ENCODE measurements at regions not wholly inside any gene's neighbourhood (a gene's known extent, or its start where the extent isn't known, plus 50 kb on each side); places are given as distances from the start of the nearest gene placed in this dataset.

- no peak for DNase-seq (ENCODE audit: low read depth in 3 of 3, low spot score in 2 of 3)
Observed at GRCh38 chr11:42545954-42546353, 765.8 kb upstream of the API5 start.

DNA sequence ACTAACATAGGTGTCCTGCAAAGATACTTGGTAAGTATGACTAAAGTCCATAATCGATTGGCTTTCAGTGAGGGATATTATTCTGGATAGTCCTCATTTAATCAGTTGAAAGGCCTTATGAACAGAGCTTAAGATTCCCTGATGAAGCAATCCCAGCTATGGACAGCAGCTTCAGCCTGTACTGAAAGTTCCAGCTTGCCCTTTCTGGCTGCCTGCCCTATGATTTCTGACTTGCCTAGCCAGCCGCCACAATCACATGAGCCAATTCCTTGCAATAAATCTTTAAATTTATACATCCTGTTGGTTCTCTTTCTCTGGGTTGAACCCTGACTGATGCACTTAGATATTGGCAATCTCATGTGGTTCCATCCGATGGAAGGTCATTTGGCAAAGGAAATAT is 759.0 kb upstream of the API5 start:
- no peak for DNase-seq (ENCODE audit: low read depth in 3 of 3, low spot score in 2 of 3)

- no peak for DNase-seq (ENCODE audit: low read depth in 3 of 3, low spot score in 2 of 3)
Observed at GRCh38 chr11:42555190-42555589, 756.6 kb upstream of the API5 start.

DNA sequence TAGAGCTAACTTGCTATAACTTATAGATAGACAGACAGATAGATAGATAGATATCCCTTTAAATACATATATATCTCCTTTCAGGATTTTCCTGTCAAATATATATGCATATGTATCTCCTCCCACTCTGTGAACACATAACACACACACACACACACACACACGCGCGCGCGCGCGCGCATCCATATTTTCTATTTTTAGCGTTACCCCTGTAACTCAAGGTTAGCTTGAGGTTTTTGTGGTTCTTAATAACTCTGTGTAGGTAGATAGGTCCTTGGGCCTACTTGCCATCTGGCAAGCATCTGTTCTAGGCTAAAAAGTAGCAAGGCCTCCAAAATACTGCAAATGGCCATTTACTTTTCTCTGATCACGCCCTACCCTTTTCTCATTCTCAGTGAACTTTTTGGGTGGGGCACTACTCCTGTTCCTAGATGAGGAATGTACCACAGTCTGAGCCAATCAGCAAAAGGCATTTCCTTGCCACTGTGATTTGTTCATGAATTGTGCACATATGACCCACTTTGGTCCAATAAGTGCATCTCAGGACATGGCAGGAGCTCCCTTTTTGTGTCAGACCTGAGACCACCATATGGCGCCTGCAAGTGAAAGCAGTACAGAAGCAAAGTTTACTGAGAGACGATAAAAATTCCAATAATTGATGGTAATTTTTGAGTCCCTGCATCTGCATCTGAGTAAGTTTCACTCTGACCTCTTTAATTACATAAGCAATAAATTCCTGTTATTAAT is 740.5 kb upstream of the API5 start:
- DNase-seq (ENCODE audit: low read depth in 3 of 3, low spot score in 2 of 3), result no peak

- no peak for DNase-seq (ENCODE audit: low read depth in 3 of 3, low spot score in 2 of 3)
Observed at GRCh38 chr11:42571878-42572610, 739.8 kb upstream of the API5 start.

DNA sequence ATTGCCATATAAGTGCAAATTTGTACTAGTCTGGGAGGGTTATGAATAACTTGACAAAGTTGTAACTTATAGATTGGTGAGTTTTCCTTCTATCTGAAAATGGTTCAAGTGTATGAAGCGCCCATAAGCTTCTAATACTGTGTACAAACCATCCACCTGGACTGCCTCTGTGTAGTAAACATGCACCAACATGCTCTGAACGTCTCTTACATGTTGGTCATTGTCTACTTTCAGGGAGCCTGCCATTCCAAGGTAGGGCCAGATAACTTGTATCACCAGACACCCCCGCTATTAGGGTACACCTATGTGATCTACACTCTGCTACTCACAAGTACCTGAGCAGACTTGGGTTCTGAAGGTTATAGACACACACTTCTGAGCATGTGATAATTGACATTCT is 735.5 kb upstream of the API5 start:
- no peak for DNase-seq (ENCODE audit: low read depth in 3 of 3, low spot score in 2 of 3)

GRCh38 chr11:42589286-42589685 is 722.5 kb upstream of the API5 start:
- DNase-seq (ENCODE audit: low read depth in 3 of 3, low spot score in 2 of 3), result no peak

DNA sequence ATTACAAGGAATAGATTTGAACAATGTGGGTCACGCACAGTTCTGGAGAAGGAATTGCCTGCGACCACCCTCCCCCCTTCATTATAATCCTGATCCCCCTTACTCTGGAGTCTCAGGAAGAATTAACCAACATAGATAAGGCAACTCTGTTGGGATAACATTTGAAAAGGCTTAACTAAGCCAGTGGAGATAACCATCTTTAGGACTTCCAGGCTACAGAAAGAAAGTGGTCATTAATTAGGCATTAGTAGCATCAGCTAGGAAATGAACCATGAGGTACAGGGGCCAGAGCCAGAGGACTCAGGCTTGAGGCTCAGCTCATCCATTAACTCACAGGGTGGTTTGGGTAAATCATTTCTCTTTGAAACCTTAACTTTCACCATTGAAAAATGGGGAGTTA is 720.0 kb upstream of the API5 start:
- no peak for DNase-seq (ENCODE audit: low read depth in 3 of 3, low spot score in 2 of 3)

DNA sequence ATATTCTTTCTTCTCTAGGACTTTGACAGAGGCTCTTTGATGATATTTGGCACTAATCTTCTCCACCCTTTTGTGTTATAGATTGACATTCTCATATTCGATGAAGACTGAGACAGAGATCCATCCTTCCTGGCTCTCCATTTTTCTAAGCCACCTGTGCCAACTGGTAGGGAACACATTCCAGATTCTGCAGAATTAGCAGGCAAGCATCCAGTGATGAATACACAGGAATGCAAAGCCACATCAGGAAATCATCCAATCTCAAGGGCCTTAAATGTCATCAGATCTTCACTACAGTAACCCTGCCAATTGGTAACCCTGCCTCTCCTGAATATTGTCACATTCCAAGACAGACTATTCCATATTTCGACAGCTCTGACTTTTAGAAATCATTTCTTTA is 718.4 kb upstream of the API5 start:
- no peak for DNase-seq (ENCODE audit: low read depth in 3 of 3, low spot score in 2 of 3)

- no peak for DNase-seq (ENCODE audit: low read depth in 3 of 3, low spot score in 2 of 3)
Observed at GRCh38 chr11:42595876-42596275, 715.9 kb upstream of the API5 start.

DNA sequence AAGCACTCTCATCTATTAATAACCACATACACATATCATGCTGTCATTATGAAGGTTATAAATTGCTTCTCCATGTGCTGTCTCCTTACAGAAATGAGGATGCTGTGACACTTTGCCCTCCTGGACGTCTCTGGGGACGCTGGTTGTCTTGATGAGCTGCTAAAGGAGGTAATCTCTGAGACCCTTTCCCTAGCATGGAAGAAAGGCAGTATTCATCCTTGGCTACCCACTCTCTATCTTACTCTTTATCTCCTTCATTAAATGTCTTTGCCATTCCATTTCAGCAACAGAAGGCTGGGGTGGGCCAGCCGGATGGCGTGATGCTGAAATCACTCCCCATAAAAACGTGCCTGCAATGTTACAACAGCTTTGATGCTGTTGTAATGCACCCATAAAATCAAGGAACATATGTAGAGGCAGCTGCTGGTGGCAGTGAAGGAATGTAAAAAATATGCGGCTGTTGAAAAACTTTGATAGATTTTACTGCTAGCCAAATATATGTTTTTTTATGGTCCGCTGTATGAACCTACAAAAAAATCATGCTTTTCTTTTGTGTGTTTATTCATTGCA is 715.1 kb upstream of the API5 start:
- DNase-seq (ENCODE audit: low read depth in 3 of 3, low spot score in 2 of 3), result no peak

- no peak for DNase-seq (ENCODE audit: low read depth in 3 of 3, low spot score in 2 of 3)
Observed at GRCh38 chr11:42598341-42598740, 713.5 kb upstream of the API5 start.

GRCh38 chr11:42620796-42621195 is 691.0 kb upstream of the API5 start:
- no peak for DNase-seq (ENCODE audit: low read depth in 3 of 3, low spot score in 2 of 3)

GRCh38 chr11:42625757-42626665 is 685.8 kb upstream of the API5 start:
- peak in 2 of 3 donors; percentile 33 to 36 for DNase-seq (ENCODE audit: low read depth in 3 of 3, low spot score in 2 of 3)

GRCh38 chr11:42631220-42631843 is 680.5 kb upstream of the API5 start:
- DNase-seq (ENCODE audit: low read depth in 3 of 3, low spot score in 2 of 3), result no peak

DNA sequence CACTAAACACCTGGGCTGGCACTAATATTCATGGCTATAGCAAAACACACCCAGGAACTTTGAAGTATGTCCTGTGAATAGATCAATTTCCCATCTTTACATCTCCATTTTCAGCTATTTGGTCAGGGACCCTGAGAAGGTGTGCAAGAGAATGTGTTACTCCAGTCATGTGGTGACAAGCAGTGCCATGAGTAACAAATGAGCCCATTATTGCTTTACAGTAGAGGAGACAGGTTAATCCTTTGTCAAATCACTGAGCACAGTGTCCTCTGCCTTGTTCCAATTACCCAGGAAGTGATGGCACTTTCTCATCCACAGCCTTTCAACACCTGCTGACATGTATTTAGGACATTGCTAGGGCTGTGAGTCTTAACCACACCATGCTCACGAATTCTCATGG is 664.8 kb upstream of the API5 start:
- DNase-seq (ENCODE audit: low read depth in 3 of 3, low spot score in 2 of 3), result no peak

DNA sequence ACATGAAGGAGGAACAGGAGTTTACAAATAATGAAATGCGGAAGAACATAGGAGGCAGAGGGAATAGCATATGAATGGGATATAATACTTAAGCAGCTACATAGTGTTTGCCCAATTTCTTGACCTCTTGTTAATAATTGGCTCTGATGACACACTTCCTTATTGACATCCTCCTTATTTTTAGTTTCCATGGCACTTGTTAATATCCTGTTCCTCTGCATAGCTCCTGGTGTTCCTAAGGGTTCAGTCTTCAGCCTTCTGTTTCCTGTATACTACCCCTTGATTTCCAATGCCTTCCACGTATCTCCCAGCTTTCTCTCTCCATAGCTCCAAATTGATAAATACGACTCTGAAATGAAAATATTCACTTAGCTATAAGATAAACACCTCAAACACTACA is 663.8 kb upstream of the API5 start:
- no peak for DNase-seq (ENCODE audit: low read depth in 3 of 3, low spot score in 2 of 3)

GRCh38 chr11:42651621-42652020 is 660.2 kb upstream of the API5 start:
- DNase-seq (ENCODE audit: low read depth in 3 of 3, low spot score in 2 of 3), result no peak

- no peak for DNase-seq (ENCODE audit: low read depth in 3 of 3, low spot score in 2 of 3)
Observed at GRCh38 chr11:42657169-42657568, 654.6 kb upstream of the API5 start.

DNA sequence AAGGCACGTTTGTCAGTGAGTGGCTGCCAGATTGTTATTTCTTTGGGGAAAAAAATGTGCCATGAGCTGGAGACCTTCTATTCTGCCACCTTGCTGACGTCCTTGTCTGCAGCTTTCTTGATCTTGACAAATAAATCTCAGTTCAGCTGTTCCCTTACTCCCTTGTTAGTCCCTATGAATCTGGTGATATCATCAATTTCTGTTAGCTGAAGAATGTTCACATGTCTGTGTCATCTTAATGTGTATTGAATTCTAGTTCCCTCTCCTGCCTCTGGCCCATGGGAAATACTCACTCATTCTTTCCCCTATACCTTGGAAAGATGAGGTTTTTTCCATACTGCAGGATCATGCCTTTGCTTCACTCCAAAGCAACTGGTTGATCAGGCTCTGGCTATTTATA is 649.9 kb upstream of the API5 start:
- DNase-seq (ENCODE audit: low read depth in 3 of 3, low spot score in 2 of 3), result no peak

All from right renal cortex interstitium (tissue), 3 donors.